ENCODE measurements at regions not wholly inside any gene's neighbourhood (a gene's known extent, or its start where the extent isn't known, plus 50 kb on each side); places are given as distances from the start of the nearest gene placed in this dataset.

DNA sequence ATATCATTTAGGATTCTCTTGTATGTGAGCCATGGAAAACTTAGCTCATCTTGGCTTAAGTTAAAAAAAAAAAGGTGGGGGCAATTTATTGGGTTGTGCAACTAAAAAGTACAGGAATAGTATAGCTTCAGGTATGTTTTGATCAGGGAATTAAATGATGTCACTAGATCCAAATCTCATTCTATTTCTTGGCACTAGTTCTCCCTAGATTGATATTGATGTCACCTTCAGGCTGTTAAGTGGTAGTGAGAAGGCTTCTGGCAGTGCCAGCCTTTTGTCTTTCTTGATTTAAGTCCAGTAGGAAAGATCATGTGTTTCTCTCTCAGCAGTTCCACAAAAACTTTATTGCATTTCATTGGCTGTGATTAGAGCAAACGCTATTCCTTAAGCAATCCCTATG is 65.0 kb upstream of the ZBED5 start:
- TF ChIP-seq POLR2A (IDR thresholded peaks at IDR 0.05; ENCODE audit: low read depth, low read length), result no peak
- TF ChIP-seq POLR2AphosphoS5 (IDR thresholded peaks at IDR 0.05; ENCODE audit: low read depth, low read length), result no peak
- TF ChIP-seq TAF1 (IDR thresholded peaks at IDR 0.05; ENCODE audit: borderline replicate concordance, low read depth, low read length), result no peak
